GM18861 (cell line): ENCODE measurements at regions not wholly inside any gene's neighbourhood (a gene's known extent, or its start where the extent isn't known, plus 50 kb on each side); places are given as distances from the start of the nearest gene placed in this dataset.

ENCODE experiments used
- ATAC-seq: cut with Tn5 transposase; IDR thresholded peaks from one replicate; pipeline ENCODE4 v1.9.1; 2021; ENCODE audit not compliant: unreplicated experiment

- no peak for ATAC-seq
These were observed 284.1 kb upstream of the TENM3 start for GRCh38 chr4:181959121-181959520.

DNA sequence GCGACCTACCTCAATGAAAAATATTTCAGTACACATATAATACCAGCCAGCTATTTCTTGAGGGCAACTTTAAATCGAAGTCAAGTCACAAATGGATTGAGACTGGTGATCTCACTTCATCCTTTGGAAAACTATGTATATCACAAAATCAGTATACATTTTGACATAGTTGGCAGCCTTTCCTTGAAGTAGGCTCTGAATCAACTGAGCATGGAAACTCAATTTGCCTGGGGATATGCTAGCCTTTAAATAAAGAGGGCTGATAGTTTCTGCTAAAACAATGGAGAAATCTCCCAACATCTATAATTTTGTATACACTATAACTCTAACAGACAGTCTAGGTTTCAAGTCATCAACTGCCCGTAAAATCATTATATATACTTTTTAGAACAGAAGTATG lies 282.8 kb upstream of the TENM3 start:
- ATAC-seq = no peak

DNA sequence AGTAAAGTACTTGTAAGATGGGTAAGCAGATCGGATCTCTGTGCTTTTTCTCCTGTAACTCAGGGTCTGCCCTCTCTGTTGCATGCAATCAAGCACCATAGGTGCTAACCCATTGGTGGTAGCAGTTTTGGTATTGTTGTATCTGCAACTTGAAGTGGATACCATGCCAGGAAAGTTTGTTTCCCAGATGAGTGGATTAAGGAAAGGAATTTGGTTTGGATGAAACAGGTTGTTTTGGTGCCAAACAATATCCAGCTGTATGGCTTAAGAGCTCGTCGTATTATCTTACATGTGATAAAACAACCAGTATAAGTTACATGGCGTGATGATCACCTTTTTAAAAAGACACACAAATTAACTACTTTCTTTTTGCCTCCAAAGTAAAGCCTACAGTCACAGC lies 280.9 kb upstream of the TENM3 start:
- no peak for ATAC-seq

- ATAC-seq = no peak
These were observed 278.5 kb upstream of the TENM3 start for GRCh38 chr4:181964731-181965130.

- no peak for ATAC-seq
These were observed 277.1 kb upstream of the TENM3 start for GRCh38 chr4:181966104-181966551.

GRCh38 chr4:181967401-181967800 lies 275.8 kb upstream of the TENM3 start:
- no peak for ATAC-seq

- no peak for ATAC-seq
These were observed 274.8 kb upstream of the TENM3 start for GRCh38 chr4:181968371-181968770.

DNA sequence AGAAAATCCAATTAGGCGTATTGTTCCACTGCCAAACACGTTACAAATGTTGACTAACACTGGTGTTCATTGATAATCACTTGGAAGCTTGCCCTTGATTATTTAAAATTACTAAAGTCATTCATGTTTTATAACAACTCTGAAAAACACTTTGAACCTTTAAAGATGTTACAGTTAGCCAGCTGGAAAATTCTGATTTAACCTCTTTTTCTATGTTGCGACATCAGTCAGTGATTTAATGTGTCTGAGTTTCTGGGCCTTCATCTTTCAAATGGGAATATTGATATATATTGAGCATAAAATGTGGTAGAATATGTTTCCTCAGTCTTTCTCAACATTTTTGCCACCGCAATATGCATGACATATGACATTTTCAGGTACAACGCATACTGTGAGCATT lies 274.1 kb upstream of the TENM3 start:
- ATAC-seq = no peak

GRCh38 chr4:181970366-181970765 lies 272.8 kb upstream of the TENM3 start:
- no peak for ATAC-seq

DNA sequence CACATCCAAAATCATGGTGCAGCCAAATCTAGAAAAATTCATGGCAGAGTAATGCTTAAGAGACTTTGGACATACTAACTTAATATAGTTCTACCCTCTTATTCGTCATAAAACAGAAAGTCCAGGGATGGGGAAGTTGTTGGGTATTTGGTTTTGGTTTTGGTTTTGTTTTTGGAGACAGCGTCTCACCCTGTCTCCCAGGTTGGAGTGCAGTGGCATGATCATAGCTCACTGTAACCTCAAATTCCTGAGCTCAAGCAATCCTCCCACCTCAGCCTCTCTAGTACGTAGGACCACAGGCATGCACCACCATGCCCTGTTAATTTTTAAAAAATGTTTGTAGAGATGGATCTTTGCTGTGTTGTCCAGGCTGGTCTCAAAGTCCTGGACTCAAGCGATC lies 271.8 kb upstream of the TENM3 start:
- peak; percentile 89 for ATAC-seq

DNA sequence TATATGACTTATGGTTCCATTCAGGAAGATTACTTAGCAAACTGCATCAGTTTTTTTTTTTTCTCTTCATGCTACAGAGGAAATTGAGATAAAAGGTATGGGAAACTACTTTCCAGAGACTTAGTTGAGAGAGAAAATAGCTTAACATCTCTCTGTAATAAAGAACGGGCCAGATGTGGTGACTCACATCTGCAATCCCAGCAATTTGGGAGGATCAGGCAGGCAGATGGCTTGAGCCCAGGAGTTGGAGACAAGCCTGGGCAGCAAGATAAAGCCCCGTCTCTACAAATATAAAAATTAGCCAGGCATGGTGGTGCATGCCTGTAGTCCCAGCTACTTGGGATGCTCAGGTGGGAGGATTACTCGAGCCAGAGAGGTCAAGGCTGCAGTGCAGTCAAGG lies 271.2 kb upstream of the TENM3 start:
- no peak for ATAC-seq

GRCh38 chr4:181976764-181977163 lies 266.4 kb upstream of the TENM3 start:
- ATAC-seq = no peak

- no peak for ATAC-seq
These were observed 260.8 kb upstream of the TENM3 start for GRCh38 chr4:181982437-181982836.

DNA sequence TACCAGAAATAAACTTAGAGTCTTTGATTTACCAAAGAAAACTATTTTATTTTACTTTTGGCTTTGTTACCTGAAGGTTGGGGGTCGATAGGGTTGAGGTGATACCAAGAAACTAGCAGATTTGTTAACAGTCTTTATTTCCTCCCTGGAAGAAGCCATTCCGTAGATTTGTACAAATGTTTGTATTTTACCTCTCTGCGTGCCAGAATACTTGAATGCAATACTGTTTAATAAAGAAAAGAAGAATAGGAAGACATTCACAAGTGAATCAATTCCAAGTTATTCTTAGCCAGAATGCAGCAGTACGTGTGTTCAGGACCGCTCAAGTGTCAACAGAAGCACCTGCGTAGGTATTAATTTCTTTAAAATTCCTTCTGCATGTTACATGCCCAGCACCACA lies 260.3 kb upstream of the TENM3 start:
- no peak for ATAC-seq

DNA sequence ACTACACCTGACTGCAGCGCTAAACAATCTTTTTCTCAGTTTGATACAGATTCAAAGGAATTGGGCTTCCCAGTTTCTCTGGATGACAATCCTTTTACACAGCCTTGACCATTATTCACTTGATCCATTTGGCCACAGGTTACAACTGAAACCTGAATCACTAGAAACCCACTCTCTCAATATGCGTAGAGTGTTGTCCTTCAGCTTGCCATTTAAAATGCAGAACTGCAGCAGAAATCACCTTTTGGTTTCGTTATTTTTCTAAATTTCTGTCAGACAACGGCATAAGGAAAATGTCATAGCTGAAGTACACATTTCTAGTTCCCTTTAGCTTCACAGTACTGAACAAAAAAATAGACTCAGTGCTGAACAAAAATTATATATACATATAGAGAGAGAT lies 255.8 kb upstream of the TENM3 start:
- ATAC-seq = no peak

DNA sequence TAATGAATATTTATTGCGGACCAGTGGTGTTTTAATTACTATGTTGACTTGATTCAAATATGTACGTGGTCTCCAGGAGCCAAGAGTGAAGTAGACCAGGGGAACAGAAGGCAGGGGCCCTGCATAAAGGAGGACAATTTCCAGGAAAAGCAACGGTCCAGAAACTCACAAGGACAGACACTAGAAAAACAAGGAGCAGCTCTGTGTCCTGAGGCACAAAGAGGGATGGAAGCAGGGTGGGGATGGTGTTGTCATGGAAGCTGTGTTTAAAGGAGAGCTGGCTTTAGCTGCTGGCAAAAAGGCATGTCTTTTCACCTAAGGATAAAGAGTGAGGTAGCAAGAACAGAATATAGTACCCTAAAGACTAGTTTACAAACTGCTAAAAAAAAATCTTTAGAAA lies 254.1 kb upstream of the TENM3 start:
- ATAC-seq = no peak

GRCh38 chr4:181991369-181992108 lies 251.7 kb upstream of the TENM3 start:
- no peak for ATAC-seq

- no peak for ATAC-seq
These were observed 244.6 kb upstream of the TENM3 start for GRCh38 chr4:181998398-181999295.

GRCh38 chr4:182000077-182000476 lies 243.1 kb upstream of the TENM3 start:
- ATAC-seq = no peak

- ATAC-seq = no peak
These were observed 232.3 kb upstream of the TENM3 start for GRCh38 chr4:182010876-182011275.

GRCh38 chr4:182014164-182014563 lies 229.0 kb upstream of the TENM3 start:
- ATAC-seq = no peak

- ATAC-seq = no peak
These were observed 228.2 kb upstream of the TENM3 start for GRCh38 chr4:182015014-182015413.
